K562 (cell line): ENCODE measurements at regions not wholly inside any gene's neighbourhood (a gene's known extent, or its start where the extent isn't known, plus 50 kb on each side); places are given as distances from the start of the nearest gene placed in this dataset.

Experiments used
- RERE ChIP-seq: sonication (generic); formaldehyde crosslinking; IDR thresholded peaks from 2 replicates; pipeline ENCODE4 v1.8.0; 2023; ENCODE audit warnings: missing genetic modification reagents, mild to moderate bottlenecking, borderline replicate concordance
- SP1 ChIP-seq: sonication (generic); formaldehyde crosslinking; IDR thresholded peaks from 2 replicates; pipeline ENCODE4 v1.8.1; 2022; ENCODE audit warnings: mild to moderate bottlenecking, missing genetic modification reagents
- ZHX1 ChIP-seq: fragments of 150-350 bp; conservative IDR thresholded peaks from 2 replicates; pipeline ENCODE4 v1.6.1; 2014; ENCODE audit warnings: low read length
- ZNF583 ChIP-seq: fragments of 250-450 bp; sonication (Bioruptor Pico); IDR thresholded peaks from 2 replicates; pipeline ENCODE4 v1.4.0; 2020

DNA sequence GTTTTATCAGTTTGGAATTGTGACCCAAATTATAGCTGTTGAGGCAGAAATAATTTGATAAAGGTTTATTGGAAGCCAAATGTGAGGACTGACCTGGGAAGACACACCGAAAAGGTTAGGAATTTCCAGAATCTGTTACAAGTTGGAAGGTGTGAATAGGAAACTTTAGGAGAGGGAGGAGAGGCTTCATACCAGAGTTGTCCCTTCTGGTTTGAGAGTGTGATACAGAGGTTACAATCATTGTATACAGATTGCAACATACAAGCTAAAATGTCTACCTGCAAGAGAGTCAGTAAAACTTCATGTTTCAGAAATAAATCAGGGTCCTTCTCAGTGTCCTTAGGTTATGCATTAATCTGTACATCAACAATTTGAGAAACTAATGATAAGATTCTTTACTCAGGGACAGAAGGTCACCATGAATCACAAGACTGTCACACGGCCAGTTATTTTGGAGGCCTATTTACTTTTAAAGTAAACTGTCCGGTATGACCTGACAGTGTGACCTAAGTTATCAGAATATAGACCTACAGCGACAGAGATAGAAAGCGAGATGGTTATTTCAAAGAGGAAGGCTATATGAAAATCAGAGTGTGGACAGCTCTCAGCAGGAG is 204.9 kb upstream of the CTNND2 start (continued):
- TF ChIP-seq ZHX1 (no peak), ZNF583 (CRISPR knock-in tag) (no peak), RERE (CRISPR knock-in tag) (no peak), SP1 (CRISPR knock-in tag) (no peak)
